Suprapubic skin (tissue), 4 donors: ENCODE measurements at regions not wholly inside any gene's neighbourhood (a gene's known extent, or its start where the extent isn't known, plus 50 kb on each side); places are given as distances from the start of the nearest gene placed in this dataset.

Experiments
- DNase-seq, 2 donors: peaks; one replicate each; pipeline ENCODE4 v3.0.0-alpha.2; 2019; ENCODE audit warnings: low spot score in 2 of 2
- H3K27ac ChIP-seq: fragments of 200-600 bp; sonication (generic); one replicate; pipeline ENCODE4 v1.5.1; 2019
- H3K27me3 ChIP-seq: fragments of 200-600 bp; sonication (generic); one replicate; pipeline ENCODE4 v1.5.1; 2019
- H3K36me3 ChIP-seq: fragments of 200-600 bp; sonication (generic); one replicate; pipeline ENCODE4 v1.5.1; 2019
- H3K4me1 ChIP-seq: fragments of 200-600 bp; sonication (generic); one replicate; pipeline ENCODE4 v1.5.1; 2019
- H3K4me3 ChIP-seq: fragments of 200-600 bp; sonication (generic); one replicate; pipeline ENCODE4 v1.5.1; 2019; ENCODE audit warnings: mild to moderate bottlenecking
- H3K9me3 ChIP-seq: fragments of 200-600 bp; sonication (generic); one replicate; pipeline ENCODE4 v1.5.1; 2019
- CTCF ChIP-seq, 2 donors: fragments of 200-600 bp in 1 of 2; fragments of 450-650 bp in 1 of 2; sonication (generic) in 1 of 2; IDR thresholded peaks; one replicate each; pipeline ENCODE4 v1.5.1; 2016 to 2019; ENCODE audit warnings: antibody characterized with exemption in 2 of 2, mild to moderate bottlenecking in 1 of 2, moderate library complexity in 1 of 2
- EP300 ChIP-seq: sonication (generic); formaldehyde crosslinking; IDR thresholded peaks from one replicate; pipeline ENCODE4 v1.6.1; 2017; ENCODE audit warnings: antibody characterized with exemption
- POLR2A ChIP-seq, 2 donors: fragments of 450-650 bp; IDR thresholded peaks; one replicate each; pipeline ENCODE4 v1.6.1; 2017; ENCODE audit warnings: antibody characterized with exemption in 2 of 2, mild to moderate bottlenecking in 2 of 2, moderate library complexity in 2 of 2
- POLR2AphosphoS5 ChIP-seq, 3 donors: sonication (generic); formaldehyde crosslinking; IDR thresholded peaks; one replicate each; pipeline ENCODE4 v1.6.1; 2017; ENCODE audit warnings: antibody characterized with exemption in 3 of 3
- WGBS: methylation state at CpG from one replicate; pipeline ENCODE4 v1.1.5; 2018; 5-methylcytosine and 5-hydroxymethylcytosine counted together

GRCh38 chr4:27181693-27182092 lies 321.1 kb downstream of the STIM2 start:
- no peaks in the 10 kb centered on the region for H3K36me3 ChIP-seq
- no peaks in the 10 kb centered on the region for H3K4me1 ChIP-seq
- no peaks in the 10 kb centered on the region for H3K9me3 ChIP-seq
- H3K27ac ChIP-seq = no peak overlapping the region
- no peaks in the 10 kb centered on the region for H3K27me3 ChIP-seq
- 30% methylated on average over 4 of the region's 4 CpGs for WGBS
- no peak overlapping the region for H3K4me3 ChIP-seq
- TF ChIP-seq POLR2AphosphoS5 (IDR thresholded peaks at IDR 0.05) (no peak), POLR2A (IDR thresholded peaks at IDR 0.05) (no peak)
- no peak for DNase-seq

- WGBS = 95% methylated on average over 2 of the region's 2 CpGs
- H3K4me1 ChIP-seq = no peaks in the 10 kb centered on the region
- TF ChIP-seq CTCF (IDR thresholded peaks at IDR 0.05) (no peak), POLR2A (IDR thresholded peaks at IDR 0.05) (no peak), POLR2AphosphoS5 (IDR thresholded peaks at IDR 0.05) (no peak), EP300 (no peak)
- DNase-seq = no peak
- no peaks in the 10 kb centered on the region for H3K36me3 ChIP-seq
- no peaks in the 10 kb centered on the region for H3K27me3 ChIP-seq
- H3K9me3 ChIP-seq = no peaks in the 10 kb centered on the region
- H3K27ac ChIP-seq = no peak overlapping the region
- H3K4me3 ChIP-seq = no peak overlapping the region
Observed at GRCh38 chr4:27182211-27182610, 321.6 kb downstream of the STIM2 start.

- no peaks in the 10 kb centered on the region for H3K27me3 ChIP-seq
- no peaks in the 10 kb centered on the region for H3K36me3 ChIP-seq
- H3K27ac ChIP-seq = no peak overlapping the region
- TF ChIP-seq POLR2A (IDR thresholded peaks at IDR 0.05) (no peak), POLR2AphosphoS5 (IDR thresholded peaks at IDR 0.05) (no peak), EP300 (no peak), CTCF (IDR thresholded peaks at IDR 0.05) (no peak)
- no peaks in the 10 kb centered on the region for H3K9me3 ChIP-seq
- no peaks in the 10 kb centered on the region for H3K4me1 ChIP-seq
- H3K4me3 ChIP-seq = no peak overlapping the region
- DNase-seq = no peak
- WGBS = 65% methylated on average over 6 of the region's 6 CpGs
Observed at GRCh38 chr4:27184508-27185155, 324.0 kb downstream of the STIM2 start.

- Histone ChIP-seq H3K4me3 (no peak overlapping the region), H3K4me1 (no peaks in the 10 kb centered on the region), H3K27me3 (no peaks in the 10 kb centered on the region), H3K27ac (no peak overlapping the region), H3K36me3 (no peaks in the 10 kb centered on the region), H3K9me3 (no peaks in the 10 kb centered on the region)
- no peak for DNase-seq
- WGBS = 88% methylated on average over 4 of the region's 4 CpGs
- no peak for TF ChIP-seq EP300
- no peak for TF ChIP-seq POLR2AphosphoS5 (IDR thresholded peaks at IDR 0.05)
- TF ChIP-seq POLR2A (IDR thresholded peaks at IDR 0.05) = no peak
- no peak for TF ChIP-seq CTCF (IDR thresholded peaks at IDR 0.05)
Observed at GRCh38 chr4:27186710-27187109, 326.1 kb downstream of the STIM2 start.

- H3K27me3 ChIP-seq = no peaks in the 10 kb centered on the region
- WGBS = 70% methylated on average over 2 of the region's 2 CpGs
- no peak overlapping the region for H3K4me3 ChIP-seq
- H3K4me1 ChIP-seq = no peaks in the 10 kb centered on the region
- TF ChIP-seq CTCF (IDR thresholded peaks at IDR 0.05) (no peak), EP300 (no peak), POLR2AphosphoS5 (IDR thresholded peaks at IDR 0.05) (no peak), POLR2A (IDR thresholded peaks at IDR 0.05) (no peak)
- H3K36me3 ChIP-seq = no peaks in the 10 kb centered on the region
- no peak overlapping the region for H3K27ac ChIP-seq
- no peak for DNase-seq
- H3K9me3 ChIP-seq = no peaks in the 10 kb centered on the region
Observed at GRCh38 chr4:27187786-27188185, 327.1 kb downstream of the STIM2 start.

GRCh38 chr4:27189683-27190082 lies 329.0 kb downstream of the STIM2 start:
- WGBS = 49% methylated on average over 6 of the region's 6 CpGs

More at GRCh38 chr4:27189683-27190082, 329.0 kb downstream of the STIM2 start:
- H3K4me1 ChIP-seq = no peaks in the 10 kb centered on the region
- no peak overlapping the region for H3K4me3 ChIP-seq
- no peak for DNase-seq
- H3K9me3 ChIP-seq = no peaks in the 10 kb centered on the region
- H3K36me3 ChIP-seq = no peaks in the 10 kb centered on the region
- TF ChIP-seq POLR2A (IDR thresholded peaks at IDR 0.05) = no peak
- no peak for TF ChIP-seq POLR2AphosphoS5 (IDR thresholded peaks at IDR 0.05)
- no peak for TF ChIP-seq EP300
- TF ChIP-seq CTCF (IDR thresholded peaks at IDR 0.05) = no peak
- H3K27ac ChIP-seq = no peak overlapping the region
- no peaks in the 10 kb centered on the region for H3K27me3 ChIP-seq
